ENCODE measurements at regions not wholly inside any gene's neighbourhood (a gene's known extent, or its start where the extent isn't known, plus 50 kb on each side); places are given as distances from the start of the nearest gene placed in this dataset.

DNA sequence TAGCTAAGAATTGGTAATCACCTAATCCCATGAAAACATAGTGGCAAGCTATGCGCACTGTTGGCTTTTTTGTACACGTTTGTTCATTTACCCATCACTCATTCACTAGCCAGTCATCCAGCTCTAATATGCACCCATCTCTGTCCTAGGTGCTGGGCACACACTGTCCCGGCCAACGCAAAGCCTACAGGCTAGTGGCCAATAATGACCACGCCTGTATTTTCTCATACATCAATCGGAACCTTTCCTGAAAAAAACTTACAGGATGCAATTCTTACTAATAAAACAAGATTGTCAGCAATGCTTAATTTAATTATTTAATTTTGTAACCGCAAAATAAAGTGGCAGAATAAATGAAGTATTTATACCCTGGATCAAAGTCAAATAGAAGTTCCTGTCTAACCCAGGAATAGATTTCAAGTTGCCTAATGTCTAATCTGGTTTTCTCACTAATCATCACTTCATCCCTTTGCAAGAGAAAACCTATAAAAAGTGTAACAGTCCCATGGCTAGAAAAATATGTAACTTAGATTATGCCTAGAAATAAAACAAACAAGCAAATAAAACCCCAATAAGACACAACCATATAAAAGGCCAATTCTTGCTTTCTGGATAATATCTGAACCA is 143.3 kb upstream of the BLID start:
- H4K20me1 ChIP-seq (ENCODE audit: control insufficient read depth, extremely low read depth, insufficient read depth, low read length): no peaks in the 10 kb centered on the region
- H3K9me1 ChIP-seq (ENCODE audit: control insufficient read depth, extremely low read depth, insufficient read depth, low read length): no peaks in the 10 kb centered on the region
- no peaks in the 10 kb centered on the region for H3K9me3 ChIP-seq (ENCODE audit: control insufficient read depth, low read depth, low read length)
- H3K27ac ChIP-seq (ENCODE audit: control insufficient read depth, insufficient read depth, low read length): no peak overlapping the region
- H3K4me2 ChIP-seq (ENCODE audit: control insufficient read depth, extremely low read depth, insufficient read depth, low read depth, low read length): no peak overlapping the region
- dilution Hi-C loops (cut with MboI; ENCODE audit: extremely low pct_ligation_motif_present, low sequenced_read_pairs): no loop called here
- no peaks in the 10 kb centered on the region for H3K4me1 ChIP-seq (ENCODE audit: control insufficient read depth, extremely low read depth, insufficient read depth, low read length)
- H3K4me3 ChIP-seq (ENCODE audit: control insufficient read depth in 2 of 3, extremely low read depth in 1 of 3, insufficient read depth in 2 of 3, low read depth in 1 of 3, low read length in 3 of 3): no peak overlapping the region
- H2AFZ ChIP-seq (ENCODE audit: control insufficient read depth, low read length): no peak overlapping the region
- TF ChIP-seq EZH2 (IDR thresholded peaks at IDR 0.05; ENCODE audit: low read length): no peak
- TF ChIP-seq, protein P1, sequence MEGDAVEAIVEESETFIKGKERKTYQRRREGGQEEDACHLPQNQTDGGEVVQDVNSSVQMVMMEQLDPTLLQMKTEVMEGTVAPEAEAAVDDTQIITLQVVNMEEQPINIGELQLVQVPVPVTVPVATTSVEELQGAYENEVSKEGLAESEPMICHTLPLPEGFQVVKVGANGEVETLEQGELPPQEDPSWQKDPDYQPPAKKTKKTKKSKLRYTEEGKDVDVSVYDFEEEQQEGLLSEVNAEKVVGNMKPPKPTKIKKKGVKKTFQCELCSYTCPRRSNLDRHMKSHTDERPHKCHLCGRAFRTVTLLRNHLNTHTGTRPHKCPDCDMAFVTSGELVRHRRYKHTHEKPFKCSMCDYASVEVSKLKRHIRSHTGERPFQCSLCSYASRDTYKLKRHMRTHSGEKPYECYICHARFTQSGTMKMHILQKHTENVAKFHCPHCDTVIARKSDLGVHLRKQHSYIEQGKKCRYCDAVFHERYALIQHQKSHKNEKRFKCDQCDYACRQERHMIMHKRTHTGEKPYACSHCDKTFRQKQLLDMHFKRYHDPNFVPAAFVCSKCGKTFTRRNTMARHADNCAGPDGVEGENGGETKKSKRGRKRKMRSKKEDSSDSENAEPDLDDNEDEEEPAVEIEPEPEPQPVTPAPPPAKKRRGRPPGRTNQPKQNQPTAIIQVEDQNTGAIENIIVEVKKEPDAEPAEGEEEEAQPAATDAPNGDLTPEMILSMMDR (optimal IDR thresholded peaks at IDR 0.05 in 1 of 3, IDR thresholded peaks at IDR 0.05 in 1 of 3, conservative IDR thresholded peaks at IDR 0.05 in 1 of 3; ENCODE audit: extremely low read depth in 1 of 3, insufficient read depth in 2 of 3, low read length in 3 of 3): no peak
- FAIRE-seq: no peak
- no peaks in the 10 kb centered on the region for H3K27me3 ChIP-seq (ENCODE audit: control insufficient read depth, extremely low read depth, insufficient read depth, low read length)
- H3K36me3 ChIP-seq (ENCODE audit: control insufficient read depth in 2 of 2, extremely low read depth in 1 of 2, insufficient read depth in 2 of 2, low read length in 2 of 2): no peaks in the 10 kb centered on the region
- H3K79me2 ChIP-seq (ENCODE audit: control insufficient read depth, insufficient read depth, low read length): no peaks in the 10 kb centered on the region
- DNase-seq (ENCODE audit: low read depth, low spot score): no peak
- no peak overlapping the region for H3K9ac ChIP-seq (ENCODE audit: control insufficient read depth, extremely low read depth, insufficient read depth, low read length)

DNA sequence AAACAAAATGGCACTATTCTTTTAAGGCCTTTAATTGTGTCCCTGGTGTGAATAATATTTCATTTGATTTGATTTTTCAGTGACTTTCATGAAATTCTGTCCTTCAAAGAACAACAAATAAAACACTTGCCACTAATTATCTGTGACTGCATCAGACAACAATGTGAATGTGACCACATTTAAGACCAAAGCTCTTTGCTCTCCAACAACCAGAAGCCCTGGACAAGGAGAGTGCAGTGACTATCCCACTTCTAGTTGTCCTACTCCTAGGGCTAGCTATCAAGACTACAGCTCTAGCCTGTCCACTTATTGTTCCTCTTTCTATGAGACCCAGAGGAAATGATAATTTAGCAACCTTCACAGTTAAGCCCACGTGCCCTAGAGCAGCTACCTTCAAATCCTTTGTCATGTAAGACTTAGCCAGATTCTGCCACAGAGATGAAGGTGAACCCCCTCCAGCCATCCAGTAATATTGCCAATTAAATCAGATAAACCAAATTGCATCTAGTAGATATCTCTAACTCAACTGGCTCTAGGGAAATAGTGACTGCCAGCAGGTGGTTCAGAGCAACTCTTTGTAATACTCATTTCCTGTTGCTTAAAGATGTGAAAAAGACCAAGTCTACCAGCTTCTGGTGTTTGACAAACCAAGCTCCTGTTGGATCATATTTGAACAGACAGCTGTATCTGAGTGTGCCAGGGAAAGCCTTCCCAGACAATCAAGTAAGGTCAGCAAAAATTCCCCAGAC is 142.6 kb upstream of the BLID start:
- DNase-seq (ENCODE audit: low read depth, low spot score) (no peak), FAIRE-seq (no peak)
- no peak overlapping the region for H3K27ac ChIP-seq (ENCODE audit: control insufficient read depth, insufficient read depth, low read length)
- H3K9ac ChIP-seq (ENCODE audit: control insufficient read depth, extremely low read depth, insufficient read depth, low read length): no peak overlapping the region
- H3K9me1 ChIP-seq (ENCODE audit: control insufficient read depth, extremely low read depth, insufficient read depth, low read length): no peaks in the 10 kb centered on the region
- dilution Hi-C loops (cut with MboI; ENCODE audit: extremely low pct_ligation_motif_present, low sequenced_read_pairs): no loop called here
- no peaks in the 10 kb centered on the region for H3K9me3 ChIP-seq (ENCODE audit: control insufficient read depth, low read depth, low read length)
- no peaks in the 10 kb centered on the region for H3K36me3 ChIP-seq (ENCODE audit: control insufficient read depth in 2 of 2, extremely low read depth in 1 of 2, insufficient read depth in 2 of 2, low read length in 2 of 2)
- no peak overlapping the region for H2AFZ ChIP-seq (ENCODE audit: control insufficient read depth, low read length)
- no peak overlapping the region for H3K4me2 ChIP-seq (ENCODE audit: control insufficient read depth, extremely low read depth, insufficient read depth, low read depth, low read length)
- TF ChIP-seq EZH2 (IDR thresholded peaks at IDR 0.05; ENCODE audit: low read length): no peak
- no peaks in the 10 kb centered on the region for H3K79me2 ChIP-seq (ENCODE audit: control insufficient read depth, insufficient read depth, low read length)
- H4K20me1 ChIP-seq (ENCODE audit: control insufficient read depth, extremely low read depth, insufficient read depth, low read length): no peaks in the 10 kb centered on the region
- peaks cover 6% of the 10 kb centered on the region for H3K4me1 ChIP-seq (ENCODE audit: control insufficient read depth, extremely low read depth, insufficient read depth, low read length)
- H3K4me3 ChIP-seq (ENCODE audit: control insufficient read depth in 2 of 3, extremely low read depth in 1 of 3, insufficient read depth in 2 of 3, low read depth in 1 of 3, low read length in 3 of 3): no peak overlapping the region
- H3K27me3 ChIP-seq (ENCODE audit: control insufficient read depth, extremely low read depth, insufficient read depth, low read length): no peaks in the 10 kb centered on the region
